ENCODE measurements at regions not wholly inside any gene's neighbourhood (a gene's known extent, or its start where the extent isn't known, plus 50 kb on each side); places are given as distances from the start of the nearest gene placed in this dataset.

DNA sequence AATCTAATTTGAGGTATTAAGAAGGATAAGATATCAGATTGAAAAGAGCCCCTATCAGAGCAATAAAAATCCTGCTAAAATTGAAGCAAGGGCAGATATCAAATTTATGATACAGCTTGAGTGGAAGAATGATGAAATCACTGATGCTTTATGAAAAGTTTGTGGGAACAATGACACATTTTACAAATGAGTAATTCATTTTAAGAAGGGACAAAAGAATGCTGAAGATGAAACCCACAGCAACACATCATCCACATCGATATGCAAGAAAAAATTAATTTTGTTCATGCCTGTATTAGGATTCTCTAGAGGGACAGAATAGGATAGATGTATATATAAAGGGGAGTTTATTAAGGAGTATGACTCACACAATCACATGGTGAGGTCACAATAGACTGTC lies 355.6 kb upstream of the GYPC start:
- POLR2A ChIA-PET: no interaction called here
- DNase-seq (ENCODE audit: low read depth, low spot score): no peak
- CTCF ChIA-PET: no interaction called here

GRCh38 chr2:126302043-126302442 lies 353.9 kb upstream of the GYPC start:
- Histone ChIP-seq H3K27ac (ENCODE audit: low read depth, low read length) (no peak overlapping the region), H3K9me3 (ENCODE audit: control insufficient read depth, insufficient read depth, low read length) (no peaks in the 10 kb centered on the region; the same call in 1 of the 2 replicates), H3K4me3 (ENCODE audit: low read depth, low read length) (no peak overlapping the region), H3K27me3 (ENCODE audit: control insufficient read depth, insufficient read depth, low read length) (no peaks in the 10 kb centered on the region)
- TF ChIP-seq CTCF (IDR thresholded peaks at IDR 0.05; ENCODE audit: low read depth, low read length): no peak
- ChIA-PET POLR2A (no interaction called here), CTCF (no interaction called here)
- no peak for DNase-seq (ENCODE audit: low read depth, low spot score)

More for the DNA sequence above, 355.6 kb upstream of the GYPC start:
- Histone ChIP-seq H3K9me3 (ENCODE audit: control insufficient read depth, insufficient read depth, low read length) (no peaks in the 10 kb centered on the region; the same call in 1 of the 2 replicates), H3K27me3 (ENCODE audit: control insufficient read depth, insufficient read depth, low read length) (no peaks in the 10 kb centered on the region), H3K4me3 (ENCODE audit: low read depth, low read length) (no peak overlapping the region), H3K27ac (ENCODE audit: low read depth, low read length) (no peak overlapping the region)
- no peak for TF ChIP-seq CTCF (IDR thresholded peaks at IDR 0.05; ENCODE audit: low read depth, low read length)

DNA sequence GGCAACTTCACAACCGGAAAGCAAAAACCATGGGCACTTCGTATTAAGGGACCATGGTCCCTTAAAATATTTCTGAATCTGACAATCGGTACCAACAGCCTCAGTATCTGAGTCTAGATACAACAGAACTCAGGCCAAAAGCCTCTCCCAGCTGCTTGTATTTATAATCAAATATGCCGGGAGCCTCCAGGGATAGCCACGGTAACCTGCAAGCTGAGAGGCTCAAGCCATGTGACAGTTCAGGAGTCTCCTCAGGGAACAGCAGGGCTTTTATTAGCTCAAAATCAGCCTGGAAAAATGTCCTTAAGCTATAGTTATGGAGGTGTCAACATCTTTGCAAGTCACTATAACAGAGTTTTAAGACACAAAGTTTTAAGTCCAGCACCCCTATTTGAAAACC lies 352.8 kb upstream of the GYPC start:
- TF ChIP-seq CTCF (IDR thresholded peaks at IDR 0.05; ENCODE audit: low read depth, low read length): no peak
- POLR2A ChIA-PET: no interaction called here
- no peak overlapping the region for H3K4me3 ChIP-seq (ENCODE audit: low read depth, low read length)
- H3K9me3 ChIP-seq (ENCODE audit: control insufficient read depth, insufficient read depth, low read length): peaks cover 4% of the 10 kb centered on the region
- H3K27ac ChIP-seq (ENCODE audit: low read depth, low read length): no peak overlapping the region
- CTCF ChIA-PET: no interaction called here
- H3K27me3 ChIP-seq (ENCODE audit: control insufficient read depth, insufficient read depth, low read length): no peaks in the 10 kb centered on the region
- DNase-seq (ENCODE audit: low read depth, low spot score): no peak

- POLR2A ChIA-PET: no interaction called here
Observed at GRCh38 chr2:126304154-126304553, 351.8 kb upstream of the GYPC start.

GRCh38 chr2:126306539-126306938 lies 349.4 kb upstream of the GYPC start:
- POLR2A ChIA-PET: no interaction called here
- no peak for DNase-seq (ENCODE audit: low read depth, low spot score)
- CTCF ChIA-PET: no interaction called here
- Histone ChIP-seq H3K4me3 (ENCODE audit: low read depth, low read length) (no peak overlapping the region), H3K27me3 (ENCODE audit: control insufficient read depth, insufficient read depth, low read length) (no peaks in the 10 kb centered on the region), H3K27ac (ENCODE audit: low read depth, low read length) (no peak overlapping the region), H3K9me3 (ENCODE audit: control insufficient read depth, insufficient read depth, low read length) (peaks cover 11% of the 10 kb centered on the region)
- no peak for TF ChIP-seq CTCF (IDR thresholded peaks at IDR 0.05; ENCODE audit: low read depth, low read length)

More at GRCh38 chr2:126304154-126304553, 351.8 kb upstream of the GYPC start:
- no peak overlapping the region for H3K4me3 ChIP-seq (ENCODE audit: low read depth, low read length)
- peaks cover 11% of the 10 kb centered on the region for H3K9me3 ChIP-seq (ENCODE audit: control insufficient read depth, insufficient read depth, low read length)
- TF ChIP-seq CTCF (IDR thresholded peaks at IDR 0.05; ENCODE audit: low read depth, low read length): no peak
- CTCF ChIA-PET: no interaction called here
- no peak overlapping the region for H3K27ac ChIP-seq (ENCODE audit: low read depth, low read length)
- DNase-seq (ENCODE audit: low read depth, low spot score): no peak
- H3K27me3 ChIP-seq (ENCODE audit: control insufficient read depth, insufficient read depth, low read length): no peaks in the 10 kb centered on the region
